ENCODE measurements at regions not wholly inside any gene's neighbourhood (a gene's known extent, or its start where the extent isn't known, plus 50 kb on each side); places are given as distances from the start of the nearest gene placed in this dataset.

- Mint-ChIP-seq H3K36me3 (ENCODE audit: low read depth) (no peaks in the 10 kb centered on the region), H3K27ac (ENCODE audit: unreplicated experiment) (no peak overlapping the region), H3K27me3 (ENCODE audit: low read depth) (no peaks in the 10 kb centered on the region), H3K4me1 (no peaks in the 10 kb centered on the region), H3K4me3 (no peak overlapping the region), H3K9me3 (peaks cover 6% of the 10 kb centered on the region)
- no peak for DNase-seq (ENCODE audit: low read depth, low spot score)
- no peak for TF ChIP-seq CTCF (conservative IDR thresholded peaks at IDR 0.05)
Observed at GRCh38 chr4:62455871-62456270, 1255.7 kb downstream of the ADGRL3 start.

DNA sequence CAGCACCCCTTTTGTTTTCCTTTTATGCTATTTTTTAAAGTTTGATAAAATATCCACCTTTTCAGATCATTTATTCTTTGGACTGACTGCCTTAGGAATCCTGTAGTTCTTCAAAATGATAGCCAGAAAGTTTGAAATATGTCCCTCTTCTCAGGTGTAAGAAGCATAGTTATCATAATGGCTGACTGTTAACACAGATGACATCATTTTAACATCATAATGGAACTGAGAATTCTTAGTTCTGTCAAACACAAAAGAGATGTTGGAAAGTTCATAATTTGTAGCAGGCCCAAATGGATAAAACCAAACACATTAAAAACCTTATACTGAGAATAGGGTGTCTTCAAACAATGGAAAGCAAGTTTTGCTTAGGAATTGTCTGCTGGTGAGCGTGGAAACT is 1254.4 kb downstream of the ADGRL3 start:
- Mint-ChIP-seq H3K36me3 (ENCODE audit: low read depth) (no peaks in the 10 kb centered on the region), H3K27ac (ENCODE audit: unreplicated experiment) (no peak overlapping the region), H3K27me3 (ENCODE audit: low read depth) (no peaks in the 10 kb centered on the region), H3K4me1 (no peaks in the 10 kb centered on the region), H3K4me3 (no peak overlapping the region), H3K9me3 (no peaks in the 10 kb centered on the region)
- TF ChIP-seq CTCF (conservative IDR thresholded peaks at IDR 0.05), result no peak
- DNase-seq (ENCODE audit: low read depth, low spot score), result no peak

DNA sequence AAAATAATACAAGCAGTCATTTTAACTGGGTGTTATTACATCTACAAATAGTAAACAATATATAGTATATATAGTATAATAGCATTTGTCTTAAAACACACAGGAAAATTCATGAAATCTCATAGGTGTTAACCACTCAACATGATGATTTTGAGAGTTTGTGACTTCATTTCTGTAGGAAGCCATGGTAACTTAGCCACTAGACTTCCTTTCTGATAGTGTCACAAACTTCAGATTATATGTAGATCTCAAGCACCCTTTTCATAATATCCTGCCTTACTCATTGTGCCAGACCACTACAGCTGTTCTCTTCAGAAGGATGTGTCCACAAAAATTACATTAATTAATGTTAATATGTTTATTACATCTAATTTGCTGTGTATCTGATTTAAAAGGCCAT is 1250.6 kb downstream of the ADGRL3 start:
- peaks cover 4% of the 10 kb centered on the region for H3K9me3 Mint-ChIP-seq
- H3K27me3 Mint-ChIP-seq (ENCODE audit: low read depth), result no peaks in the 10 kb centered on the region
- no peaks in the 10 kb centered on the region for H3K4me1 Mint-ChIP-seq
- DNase-seq (ENCODE audit: low read depth, low spot score), result no peak
- H3K27ac Mint-ChIP-seq (ENCODE audit: unreplicated experiment), result no peak overlapping the region
- TF ChIP-seq CTCF (conservative IDR thresholded peaks at IDR 0.05), result no peak
- H3K36me3 Mint-ChIP-seq (ENCODE audit: low read depth), result no peaks in the 10 kb centered on the region
- H3K4me3 Mint-ChIP-seq, result no peak overlapping the region

DNA sequence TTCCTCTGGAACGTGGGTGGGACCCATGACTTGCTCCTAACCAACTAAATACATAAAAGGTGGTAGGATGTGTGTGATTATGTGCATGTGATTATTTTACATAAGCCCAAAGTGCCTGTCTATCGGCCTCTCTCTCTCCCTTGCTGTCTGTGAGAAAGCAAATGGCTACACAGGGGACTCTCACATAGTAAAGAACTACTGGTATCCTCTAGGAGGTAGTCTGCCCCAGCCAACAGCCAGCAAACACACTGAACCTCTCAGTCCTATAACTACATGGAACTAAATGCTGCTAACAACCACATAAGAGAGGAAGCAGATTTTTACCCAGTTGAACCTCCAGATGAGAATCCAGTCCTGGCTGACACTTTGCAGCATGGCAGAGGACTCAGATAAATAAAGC is 1249.4 kb downstream of the ADGRL3 start:
- TF ChIP-seq CTCF (conservative IDR thresholded peaks at IDR 0.05), result no peak
- DNase-seq (ENCODE audit: low read depth, low spot score), result no peak
- Mint-ChIP-seq H3K27ac (ENCODE audit: unreplicated experiment) (no peak overlapping the region), H3K36me3 (ENCODE audit: low read depth) (no peaks in the 10 kb centered on the region), H3K27me3 (ENCODE audit: low read depth) (no peaks in the 10 kb centered on the region), H3K4me3 (no peak overlapping the region), H3K9me3 (peaks cover 7% of the 10 kb centered on the region), H3K4me1 (no peaks in the 10 kb centered on the region)

DNA sequence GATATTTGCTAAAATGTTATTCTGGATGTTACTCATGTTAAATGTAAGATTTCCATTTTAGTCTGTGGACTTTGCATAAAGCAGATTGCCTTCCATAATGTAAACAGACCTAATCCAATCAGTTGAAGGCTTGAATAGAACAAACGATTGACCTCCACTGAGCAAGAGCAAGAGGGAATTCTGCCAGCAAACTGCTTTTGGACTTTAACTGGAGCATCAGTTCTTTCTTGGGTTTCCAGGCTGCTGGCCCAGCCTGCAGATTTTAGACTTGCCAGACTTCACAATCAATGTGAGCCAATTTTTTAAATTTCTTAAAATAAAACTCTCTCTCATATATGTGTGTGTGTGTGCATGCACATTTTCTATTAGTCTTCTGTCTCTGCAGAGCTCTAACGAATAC is 1248.8 kb downstream of the ADGRL3 start:
- TF ChIP-seq CTCF (conservative IDR thresholded peaks at IDR 0.05), result no peak
- H3K27ac Mint-ChIP-seq (ENCODE audit: unreplicated experiment), result no peak overlapping the region
- no peak overlapping the region for H3K4me3 Mint-ChIP-seq
- H3K27me3 Mint-ChIP-seq (ENCODE audit: low read depth), result no peaks in the 10 kb centered on the region
- H3K9me3 Mint-ChIP-seq, result peaks cover 7% of the 10 kb centered on the region
- H3K36me3 Mint-ChIP-seq (ENCODE audit: low read depth), result no peaks in the 10 kb centered on the region
- H3K4me1 Mint-ChIP-seq, result no peaks in the 10 kb centered on the region
- no peak for DNase-seq (ENCODE audit: low read depth, low spot score)

DNA sequence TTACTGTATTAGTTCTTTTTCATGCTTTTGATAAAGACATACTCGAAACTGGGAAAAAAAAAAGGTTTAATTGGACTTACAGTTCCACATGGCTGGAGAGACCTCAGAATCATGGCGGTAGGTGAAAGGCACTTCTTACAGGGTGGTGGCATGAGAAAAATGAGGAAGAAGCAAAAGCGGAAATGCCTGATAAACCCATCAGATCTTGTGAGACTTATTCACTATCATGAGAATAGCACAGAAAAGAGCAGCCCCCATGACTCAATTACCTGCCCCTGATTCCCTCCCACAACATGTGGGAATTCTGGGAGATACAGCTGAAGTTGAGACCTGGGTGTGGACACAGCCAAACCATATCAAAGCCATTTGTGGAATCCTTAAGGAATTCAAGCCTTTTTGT is 1238.9 kb downstream of the ADGRL3 start:
- Mint-ChIP-seq H3K36me3 (ENCODE audit: low read depth) (peaks cover 18% of the 10 kb centered on the region), H3K4me1 (no peaks in the 10 kb centered on the region), H3K4me3 (no peak overlapping the region), H3K27me3 (ENCODE audit: low read depth) (no peaks in the 10 kb centered on the region), H3K9me3 (peaks cover 30% of the 10 kb centered on the region), H3K27ac (ENCODE audit: unreplicated experiment) (no peak overlapping the region)
- no peak for DNase-seq (ENCODE audit: low read depth, low spot score)
- no peak for TF ChIP-seq CTCF (conservative IDR thresholded peaks at IDR 0.05)

All from neural crest cell (in vitro differentiated cells).